ENCODE measurements at regions not wholly inside any gene's neighbourhood (a gene's known extent, or its start where the extent isn't known, plus 50 kb on each side); places are given as distances from the start of the nearest gene placed in this dataset.

- intact Hi-C loops (cut with DNase I; ENCODE audit: low total_unique reads), result no loop called here
- DNase-seq (no peak), ATAC-seq (no peak)
- Histone ChIP-seq H3K27me3 (no peaks in the 10 kb centered on the region), H3K4me3 (no peak overlapping the region), H3K36me3 (no peaks in the 10 kb centered on the region), H3K9me3 (no peaks in the 10 kb centered on the region), H3K4me1 (no peaks in the 10 kb centered on the region), H3K27ac (no peak overlapping the region)
- TF ChIP-seq POLR2A (IDR thresholded peaks at IDR 0.05), result no peak
- TF ChIP-seq CTCF (IDR thresholded peaks at IDR 0.05 in 4 of 5, conservative IDR thresholded peaks at IDR 0.05 in 1 of 5), result no peak
- in situ Hi-C loops (cut with MboI; ENCODE audit: low sequenced_read_pairs in 4 of 4), result no loop called here
These were observed 238.8 kb upstream of the SLC35B3 start for GRCh38 chr6:8674126-8674525.

- Histone ChIP-seq H3K36me3 (no peaks in the 10 kb centered on the region), H3K9me3 (no peaks in the 10 kb centered on the region), H3K4me1 (no peaks in the 10 kb centered on the region), H3K27ac (no peak overlapping the region), H3K4me3 (no peak overlapping the region), H3K27me3 (no peaks in the 10 kb centered on the region)
- in situ Hi-C loops (cut with MboI; ENCODE audit: low sequenced_read_pairs in 4 of 4), result no loop called here
- intact Hi-C loops (cut with DNase I; ENCODE audit: low total_unique reads), result no loop called here
- TF ChIP-seq CTCF (IDR thresholded peaks at IDR 0.05 in 4 of 5, conservative IDR thresholded peaks at IDR 0.05 in 1 of 5) (no peak), POLR2A (IDR thresholded peaks at IDR 0.05) (no peak)
- ATAC-seq (no peak), DNase-seq (no peak)
These were observed 237.5 kb upstream of the SLC35B3 start for GRCh38 chr6:8672882-8673281.

GRCh38 chr6:8670792-8671191 is 235.4 kb upstream of the SLC35B3 start:
- Histone ChIP-seq H3K4me3 (no peak overlapping the region), H3K27me3 (no peaks in the 10 kb centered on the region), H3K36me3 (no peaks in the 10 kb centered on the region), H3K4me1 (no peaks in the 10 kb centered on the region), H3K27ac (no peak overlapping the region), H3K9me3 (no peaks in the 10 kb centered on the region)
- intact Hi-C loops (cut with DNase I; ENCODE audit: low total_unique reads), result no loop called here
- TF ChIP-seq CTCF (IDR thresholded peaks at IDR 0.05 in 4 of 5, conservative IDR thresholded peaks at IDR 0.05 in 1 of 5) (no peak), POLR2A (IDR thresholded peaks at IDR 0.05) (no peak)
- DNase-seq, result no peak
- no peak for ATAC-seq
- in situ Hi-C loops (cut with MboI; ENCODE audit: low sequenced_read_pairs in 4 of 4), result no loop called here

- ATAC-seq (no peak), DNase-seq (no peak)
- Histone ChIP-seq H3K27ac (no peak overlapping the region), H3K27me3 (no peaks in the 10 kb centered on the region), H3K4me3 (no peak overlapping the region), H3K36me3 (no peaks in the 10 kb centered on the region), H3K4me1 (no peaks in the 10 kb centered on the region), H3K9me3 (no peaks in the 10 kb centered on the region)
- in situ Hi-C loops (cut with MboI; ENCODE audit: low sequenced_read_pairs in 4 of 4), result no loop called here
- no peak for TF ChIP-seq CTCF (IDR thresholded peaks at IDR 0.05 in 4 of 5, conservative IDR thresholded peaks at IDR 0.05 in 1 of 5)
- no peak for TF ChIP-seq POLR2A (IDR thresholded peaks at IDR 0.05)
- intact Hi-C loops (cut with DNase I; ENCODE audit: low total_unique reads), result no loop called here
These were observed 229.4 kb upstream of the SLC35B3 start for GRCh38 chr6:8664700-8665099.

- in situ Hi-C loops (cut with MboI; ENCODE audit: low sequenced_read_pairs in 4 of 4), result no loop called here
- H3K27ac ChIP-seq, result no peak overlapping the region
- intact Hi-C loops (cut with DNase I; ENCODE audit: low total_unique reads), result no loop called here
- H3K4me1 ChIP-seq, result no peaks in the 10 kb centered on the region
- DNase-seq (no peak), ATAC-seq (no peak)
- no peaks in the 10 kb centered on the region for H3K36me3 ChIP-seq
- TF ChIP-seq POLR2A (IDR thresholded peaks at IDR 0.05), result no peak
- TF ChIP-seq CTCF (IDR thresholded peaks at IDR 0.05 in 4 of 5, conservative IDR thresholded peaks at IDR 0.05 in 1 of 5), result no peak
- H3K27me3 ChIP-seq, result no peaks in the 10 kb centered on the region
- no peaks in the 10 kb centered on the region for H3K9me3 ChIP-seq
- no peak overlapping the region for H3K4me3 ChIP-seq
These were observed 228.7 kb upstream of the SLC35B3 start for GRCh38 chr6:8664070-8664469.

Data from gastrocnemius medialis (tissue), 4 donors.